ENCODE measurements at regions not wholly inside any gene's neighbourhood (a gene's known extent, or its start where the extent isn't known, plus 50 kb on each side); places are given as distances from the start of the nearest gene placed in this dataset.

GRCh38 chr6:156113631-156114030 lies 658.0 kb upstream of the NOX3 start:
- TF ChIP-seq EZH2 (IDR thresholded peaks at IDR 0.05), result no peak
- no peak for TF ChIP-seq CTCF (IDR thresholded peaks at IDR 0.05 in 2 of 3, conservative IDR thresholded peaks at IDR 0.05 in 1 of 3; ENCODE audit: borderline replicate concordance in 1 of 3, insufficient read depth in 1 of 3, low read depth in 2 of 3, low read length in 2 of 3)
- TF ChIP-seq POLR2A (IDR thresholded peaks at IDR 0.05; ENCODE audit: borderline replicate concordance, extremely low read depth, insufficient read depth, insufficient read length), result no peak
- no peak for TF ChIP-seq POLR2AphosphoS5 (IDR thresholded peaks at IDR 0.05; ENCODE audit: low read depth, low read length)
- no peak for TF ChIP-seq SP1 (IDR thresholded peaks at IDR 0.05; ENCODE audit: low read depth)
- no peak for TF ChIP-seq REST (IDR thresholded peaks at IDR 0.05; ENCODE audit: low read depth)
- no peak for TF ChIP-seq EZH2phosphoT487 (IDR thresholded peaks at IDR 0.05; ENCODE audit: borderline replicate concordance)
- TF ChIP-seq ZNF274 (IDR thresholded peaks at IDR 0.05; ENCODE audit: low read depth, low read length), result no peak
- TF ChIP-seq YY1 (IDR thresholded peaks at IDR 0.05; ENCODE audit: extremely low read depth, insufficient replicate concordance, low read depth, low read length), result no peak
- TF ChIP-seq RAD21 (IDR thresholded peaks at IDR 0.05; ENCODE audit: low read depth), result no peak
- TF ChIP-seq TCF7L2 (IDR thresholded peaks at IDR 0.05; ENCODE audit: borderline replicate concordance, extremely low read depth, insufficient read depth, insufficient read length), result no peak
- TF ChIP-seq FOSL1 (IDR thresholded peaks at IDR 0.05; ENCODE audit: low read depth), result no peak
